ENCODE measurements at regions not wholly inside any gene's neighbourhood (a gene's known extent, or its start where the extent isn't known, plus 50 kb on each side); places are given as distances from the start of the nearest gene placed in this dataset.

- H2AFZ ChIP-seq (ENCODE audit: low read length), result no peak overlapping the region
- H3K4me3 Mint-ChIP-seq, result no peak overlapping the region
- no peak overlapping the region for H2BK12ac ChIP-seq (ENCODE audit: insufficient read length, low read depth, low read length)
- H3K4me1 ChIP-seq (ENCODE audit: insufficient read depth, low read length), result no peaks in the 10 kb centered on the region
- no peak overlapping the region for H4K5ac ChIP-seq (ENCODE audit: insufficient read length, low read depth, low read length)
- WGBS (ENCODE audit: extremely low coverage, insufficient read length, low lambda C conversion rate), result no CpG with 5 or more reads among the region's 2 CpGs
- no peak overlapping the region for H3K4me2 ChIP-seq (ENCODE audit: insufficient read depth, insufficient read length, low read length)
- H3T11ph ChIP-seq (ENCODE audit: low read length), result no peak overlapping the region
- H2AK5ac ChIP-seq (ENCODE audit: insufficient read length, low read length), result no peak overlapping the region
- H3K27ac Mint-ChIP-seq, result no peak overlapping the region
- no peak overlapping the region for H3K9ac ChIP-seq (ENCODE audit: extremely low read depth, insufficient read length, low read length)
- no peaks in the 10 kb centered on the region for H3K27me3 ChIP-seq (ENCODE audit: insufficient read depth, low read length)
- no peak overlapping the region for H2BK15ac ChIP-seq (ENCODE audit: low read depth, low read length)
- no peak for DNase-seq
- no peak overlapping the region for H2BK120ac ChIP-seq (ENCODE audit: low read depth, low read length, poor library complexity, severe bottlenecking)
- no peaks in the 10 kb centered on the region for H3K9me3 Mint-ChIP-seq
- H3K27ac ChIP-seq (ENCODE audit: insufficient read length, low read depth, low read length), result no peak overlapping the region
- no peak overlapping the region for H2BK5ac ChIP-seq (ENCODE audit: insufficient read length, low read length)
- H2BK20ac ChIP-seq (ENCODE audit: low read depth, low read length, poor library complexity, severe bottlenecking), result no peak overlapping the region
- H4K8ac ChIP-seq (replicated peaks; ENCODE audit: insufficient read length, low read depth, low read length), result no peak overlapping the region
- H3K27me3 Mint-ChIP-seq (ENCODE audit: low read depth), result no peaks in the 10 kb centered on the region
- TF ChIP-seq, protein P1, sequence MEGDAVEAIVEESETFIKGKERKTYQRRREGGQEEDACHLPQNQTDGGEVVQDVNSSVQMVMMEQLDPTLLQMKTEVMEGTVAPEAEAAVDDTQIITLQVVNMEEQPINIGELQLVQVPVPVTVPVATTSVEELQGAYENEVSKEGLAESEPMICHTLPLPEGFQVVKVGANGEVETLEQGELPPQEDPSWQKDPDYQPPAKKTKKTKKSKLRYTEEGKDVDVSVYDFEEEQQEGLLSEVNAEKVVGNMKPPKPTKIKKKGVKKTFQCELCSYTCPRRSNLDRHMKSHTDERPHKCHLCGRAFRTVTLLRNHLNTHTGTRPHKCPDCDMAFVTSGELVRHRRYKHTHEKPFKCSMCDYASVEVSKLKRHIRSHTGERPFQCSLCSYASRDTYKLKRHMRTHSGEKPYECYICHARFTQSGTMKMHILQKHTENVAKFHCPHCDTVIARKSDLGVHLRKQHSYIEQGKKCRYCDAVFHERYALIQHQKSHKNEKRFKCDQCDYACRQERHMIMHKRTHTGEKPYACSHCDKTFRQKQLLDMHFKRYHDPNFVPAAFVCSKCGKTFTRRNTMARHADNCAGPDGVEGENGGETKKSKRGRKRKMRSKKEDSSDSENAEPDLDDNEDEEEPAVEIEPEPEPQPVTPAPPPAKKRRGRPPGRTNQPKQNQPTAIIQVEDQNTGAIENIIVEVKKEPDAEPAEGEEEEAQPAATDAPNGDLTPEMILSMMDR (conservative IDR thresholded peaks at IDR 0.05), result no peak
- H4K20me1 ChIP-seq (ENCODE audit: control insufficient read depth, insufficient read depth, insufficient read length), result no peaks in the 10 kb centered on the region
- H3K23me2 ChIP-seq (ENCODE audit: insufficient read length, low read depth, low read length, poor library complexity, severe bottlenecking), result no peaks in the 10 kb centered on the region
- no peak overlapping the region for H3K4ac ChIP-seq (ENCODE audit: low read depth, low read length)
- H3K4me1 Mint-ChIP-seq, result no peaks in the 10 kb centered on the region
- no peaks in the 10 kb centered on the region for H3K36me3 Mint-ChIP-seq (ENCODE audit: insufficient read depth in 1 of 3, low read depth in 3 of 3)
- H3K14ac ChIP-seq (ENCODE audit: insufficient read depth, low read length), result no peak overlapping the region
- H3K79me2 ChIP-seq (ENCODE audit: insufficient read depth, low read length), result no peaks in the 10 kb centered on the region
- no peaks in the 10 kb centered on the region for H3K79me1 ChIP-seq (ENCODE audit: insufficient read depth, low read depth, low read length, poor library complexity, severe bottlenecking)
- no peak overlapping the region for H3K18ac ChIP-seq (ENCODE audit: insufficient read length, low read depth, low read length)
- no peak overlapping the region for H3K56ac ChIP-seq (ENCODE audit: insufficient read length, low read depth, low read length)
- no peaks in the 10 kb centered on the region for H3K9me3 ChIP-seq (ENCODE audit: control insufficient read depth, low read depth, low read length)
- no peak overlapping the region for H4K91ac ChIP-seq (ENCODE audit: insufficient read length, low read depth, low read length)
- H3K23ac ChIP-seq (ENCODE audit: insufficient read length, low read depth, low read length), result no peak overlapping the region
These were observed 700.8 kb downstream of the SI start for GRCh38 chr3:164377466-164377865.
